ENCODE measurements at regions not wholly inside any gene's neighbourhood (a gene's known extent, or its start where the extent isn't known, plus 50 kb on each side); places are given as distances from the start of the nearest gene placed in this dataset.

- TF ChIP-seq CTCF (tag by site-specific recombination; IDR thresholded peaks at IDR 0.05) = no peak
- TF ChIP-seq ZNF274 (IDR thresholded peaks at IDR 0.05; ENCODE audit: low read length) = no peak
- no peak for TF ChIP-seq ZNF274 (tag by site-specific recombination; IDR thresholded peaks at IDR 0.05; ENCODE audit: borderline replicate concordance)
- TF ChIP-seq REPIN1 (tag by site-specific recombination; IDR thresholded peaks at IDR 0.05; ENCODE audit: low read depth) = no peak
- TF ChIP-seq MZF1 (tag by site-specific recombination; IDR thresholded peaks at IDR 0.05; ENCODE audit: borderline replicate concordance) = no peak
These were observed 1094.3 kb downstream of the EFNB2 start for GRCh38 chr13:105441051-105441750.
